ENCODE measurements at regions not wholly inside any gene's neighbourhood (a gene's known extent, or its start where the extent isn't known, plus 50 kb on each side); places are given as distances from the start of the nearest gene placed in this dataset.

GRCh38 chr2:145729993-145730770, 1210.3 kb upstream of the ZEB2 start:
- TF ChIP-seq YY1 (IDR thresholded peaks at IDR 0.05; ENCODE audit: extremely low read depth, insufficient replicate concordance, low read depth, low read length): no peak
- TF ChIP-seq EGR1 (IDR thresholded peaks at IDR 0.05; ENCODE audit: low read depth): no peak
- ChIA-PET RAD21 (ENCODE audit: low non-redundant PET in 1 of 2, low total read pairs in 2 of 2, uncharacterized antibody in 2 of 2, unreplicated experiment in 2 of 2) (no interaction called here), CTCF (no interaction called here), POLR2A (no interaction called here)
- Histone ChIP-seq H3K9ac (ENCODE audit: low read length) (no peak overlapping the region), H3K27ac (ENCODE audit: low read depth, low read length) (no peak overlapping the region), H4K20me1 (ENCODE audit: insufficient read depth) (no peaks in the 10 kb centered on the region), H3K9me3 (ENCODE audit: control insufficient read depth in 1 of 2, insufficient read depth in 1 of 2, low read depth in 1 of 2, low read length in 2 of 2) (no peaks in the 10 kb centered on the region), H3K27me3 (ENCODE audit: insufficient read depth, low read length) (no peaks in the 10 kb centered on the region), H3K4me1 (ENCODE audit: control insufficient read depth in 1 of 2, insufficient read depth in 2 of 2, low read length in 2 of 2) (no peaks in the 10 kb centered on the region), H3K4me2 (ENCODE audit: low read length) (no peak overlapping the region), H3K36me3 (ENCODE audit: control insufficient read depth in 1 of 2, insufficient read depth in 2 of 2, low read length in 2 of 2) (no peaks in the 10 kb centered on the region), H3K79me2 (ENCODE audit: insufficient read depth, low read length) (no peaks in the 10 kb centered on the region), H2AFZ (ENCODE audit: low read depth, low read length, poor library complexity, severe bottlenecking) (no peak overlapping the region), H3K4me3 (replicated peaks in 1 of 2; ENCODE audit: low read depth in 1 of 2, low read length in 2 of 2) (no peak overlapping the region), H3K9me2 (ENCODE audit: insufficient read depth) (no peaks in the 10 kb centered on the region)
- no TSS peak for BruUV-seq (replicated peaks)
- intact Hi-C loops (cut with micrococcal nuclease): no loop called here
- ATAC-seq (no peak), DNase-seq (ENCODE audit: low read depth, low spot score) (no peak)

GRCh38 chr2:145729481-145729880, 1209.6 kb upstream of the ZEB2 start:
- H3K9me3 ChIP-seq (ENCODE audit: control insufficient read depth in 1 of 2, insufficient read depth in 1 of 2, low read depth in 1 of 2, low read length in 2 of 2): no peaks in the 10 kb centered on the region
- H3K9ac ChIP-seq (ENCODE audit: low read length): no peak overlapping the region
- H3K4me2 ChIP-seq (ENCODE audit: low read length): no peak overlapping the region
- BruUV-seq (replicated peaks): no TSS peak
- no peaks in the 10 kb centered on the region for H3K79me2 ChIP-seq (ENCODE audit: insufficient read depth, low read length)
- RAD21 ChIA-PET (ENCODE audit: low non-redundant PET in 1 of 2, low total read pairs in 2 of 2, uncharacterized antibody in 2 of 2, unreplicated experiment in 2 of 2): no interaction called here
- ATAC-seq (no peak), DNase-seq (ENCODE audit: low read depth, low spot score) (no peak)
- TF ChIP-seq ELF1 (IDR thresholded peaks at IDR 0.05; ENCODE audit: borderline replicate concordance, low read depth) (no peak), ZBTB33 (IDR thresholded peaks at IDR 0.05; ENCODE audit: extremely low read depth, insufficient replicate concordance, low read length) (no peak)
- intact Hi-C loops (cut with micrococcal nuclease): no loop called here
- no peaks in the 10 kb centered on the region for H3K9me2 ChIP-seq (ENCODE audit: insufficient read depth)
- H2AFZ ChIP-seq (ENCODE audit: low read depth, low read length, poor library complexity, severe bottlenecking): no peak overlapping the region
- no peaks in the 10 kb centered on the region for H3K36me3 ChIP-seq (ENCODE audit: control insufficient read depth in 1 of 2, insufficient read depth in 2 of 2, low read length in 2 of 2)
- CTCF ChIA-PET: no interaction called here
- POLR2A ChIA-PET: no interaction called here
- H3K4me3 ChIP-seq (replicated peaks in 1 of 2; ENCODE audit: low read depth in 1 of 2, low read length in 2 of 2): no peak overlapping the region
- H3K27me3 ChIP-seq (ENCODE audit: insufficient read depth, low read length): no peaks in the 10 kb centered on the region
- no peaks in the 10 kb centered on the region for H3K4me1 ChIP-seq (ENCODE audit: control insufficient read depth in 1 of 2, insufficient read depth in 2 of 2, low read length in 2 of 2)
- H3K27ac ChIP-seq (ENCODE audit: low read depth, low read length): no peak overlapping the region
- H4K20me1 ChIP-seq (ENCODE audit: insufficient read depth): no peaks in the 10 kb centered on the region
